Smooth muscle cell of the brain vasculature (primary cell): ENCODE measurements at regions not wholly inside any gene's neighbourhood (a gene's known extent, or its start where the extent isn't known, plus 50 kb on each side); places are given as distances from the start of the nearest gene placed in this dataset.

ENCODE experiments used
- DNase-seq: peaks from one replicate; pipeline ENCODE4 v3.0.0-alpha.2; 2012; ENCODE audit warnings: low read depth, low spot score

GRCh38 chr7:84549409-84549808 lies 354.8 kb upstream of the SEMA3A start:
- no peak for DNase-seq

GRCh38 chr7:84548366-84549365 lies 354.1 kb upstream of the SEMA3A start:
- no peak for DNase-seq

DNA sequence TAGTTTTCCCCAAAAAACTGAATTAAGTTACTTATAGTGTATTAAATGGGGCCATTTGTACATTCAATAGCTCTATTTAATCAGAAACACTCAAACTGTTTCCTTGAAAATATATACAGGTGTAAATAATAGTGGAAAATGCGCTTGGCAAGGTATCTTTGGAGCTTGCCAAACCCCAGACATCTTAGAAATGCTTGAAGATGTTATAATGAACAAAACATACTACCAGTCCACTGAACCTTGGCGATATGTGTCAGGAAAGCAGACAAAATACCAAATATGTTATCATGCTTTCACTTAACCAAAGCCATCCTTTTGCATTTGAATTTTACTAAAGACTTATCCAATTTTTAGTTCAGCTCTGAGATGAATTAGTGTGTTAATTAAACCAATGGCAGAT lies 352.7 kb upstream of the SEMA3A start:
- no peak for DNase-seq

- no peak for DNase-seq
Measured at GRCh38 chr7:84546403-84546802, 351.8 kb upstream of the SEMA3A start.

- DNase-seq, result no peak
Measured at GRCh38 chr7:84538268-84538667, 343.7 kb upstream of the SEMA3A start.

DNA sequence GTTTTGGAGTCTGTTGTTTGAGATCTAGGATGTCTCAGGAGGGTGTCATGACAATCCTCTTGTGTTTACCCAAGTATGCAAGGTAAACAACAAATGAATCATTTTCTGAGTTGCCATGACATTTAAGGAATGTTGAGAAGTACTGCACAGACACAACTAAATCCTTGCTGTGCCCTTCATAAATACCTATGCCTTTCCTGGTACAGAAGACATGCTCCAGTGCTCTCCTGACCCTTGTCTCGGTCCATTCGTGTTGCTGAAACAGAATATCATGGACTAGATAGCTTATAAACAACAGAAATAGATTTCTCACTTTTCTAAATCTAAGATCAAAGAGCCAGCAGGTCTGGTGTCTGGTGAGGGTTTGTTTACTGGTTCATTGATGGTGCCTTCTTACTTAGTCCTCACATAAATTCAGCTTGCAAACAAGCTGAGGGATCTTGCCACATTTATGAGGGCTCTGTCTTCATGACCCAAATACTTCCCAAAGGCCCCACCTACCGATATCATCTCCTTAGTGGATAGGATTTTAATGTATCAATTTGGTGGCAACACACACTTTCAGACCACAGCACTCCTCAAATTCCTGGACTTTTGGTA lies 341.8 kb upstream of the SEMA3A start:
- no peak for DNase-seq

GRCh38 chr7:84535580-84536270 lies 341.1 kb upstream of the SEMA3A start:
- no peak for DNase-seq

DNA sequence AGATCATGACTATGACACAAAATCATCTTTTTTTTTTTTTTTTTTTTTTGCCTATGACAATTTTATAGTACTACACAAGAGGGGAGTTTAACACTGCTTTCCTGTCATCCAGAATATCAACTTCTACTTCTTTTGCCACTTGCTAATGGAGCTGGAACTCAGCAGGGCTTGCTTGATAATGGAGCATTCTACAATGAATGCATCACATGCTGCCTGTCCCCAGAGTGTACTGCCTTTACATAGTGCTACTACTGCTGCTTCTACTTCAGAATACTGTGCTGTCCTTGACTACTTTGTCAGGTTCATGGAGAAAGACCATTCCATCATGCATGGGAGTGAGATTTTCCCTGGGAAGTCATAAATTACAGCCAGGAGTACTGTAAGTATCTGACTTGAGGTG lies 338.6 kb upstream of the SEMA3A start:
- DNase-seq, result no peak

DNA sequence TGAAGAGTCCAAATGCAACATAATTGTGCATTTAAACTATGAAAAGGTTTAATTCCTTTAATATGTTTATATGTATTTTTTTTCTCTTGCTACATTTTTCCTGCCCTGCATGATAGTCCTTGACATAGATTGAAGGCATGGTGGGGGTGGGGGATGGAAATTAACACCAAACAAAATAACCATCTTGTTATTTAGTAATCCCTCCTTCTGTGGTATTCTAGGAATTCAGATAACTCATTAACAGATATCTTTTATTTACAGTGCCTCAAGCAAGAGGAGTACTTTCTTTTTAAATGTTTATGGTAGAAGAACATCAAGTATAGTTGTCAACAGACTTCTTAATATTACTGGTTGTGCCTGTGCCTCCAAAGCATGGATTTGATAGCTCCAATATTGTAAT lies 337.6 kb upstream of the SEMA3A start:
- DNase-seq, result no peak

GRCh38 chr7:84529480-84530205 lies 335.1 kb upstream of the SEMA3A start:
- no peak for DNase-seq

DNA sequence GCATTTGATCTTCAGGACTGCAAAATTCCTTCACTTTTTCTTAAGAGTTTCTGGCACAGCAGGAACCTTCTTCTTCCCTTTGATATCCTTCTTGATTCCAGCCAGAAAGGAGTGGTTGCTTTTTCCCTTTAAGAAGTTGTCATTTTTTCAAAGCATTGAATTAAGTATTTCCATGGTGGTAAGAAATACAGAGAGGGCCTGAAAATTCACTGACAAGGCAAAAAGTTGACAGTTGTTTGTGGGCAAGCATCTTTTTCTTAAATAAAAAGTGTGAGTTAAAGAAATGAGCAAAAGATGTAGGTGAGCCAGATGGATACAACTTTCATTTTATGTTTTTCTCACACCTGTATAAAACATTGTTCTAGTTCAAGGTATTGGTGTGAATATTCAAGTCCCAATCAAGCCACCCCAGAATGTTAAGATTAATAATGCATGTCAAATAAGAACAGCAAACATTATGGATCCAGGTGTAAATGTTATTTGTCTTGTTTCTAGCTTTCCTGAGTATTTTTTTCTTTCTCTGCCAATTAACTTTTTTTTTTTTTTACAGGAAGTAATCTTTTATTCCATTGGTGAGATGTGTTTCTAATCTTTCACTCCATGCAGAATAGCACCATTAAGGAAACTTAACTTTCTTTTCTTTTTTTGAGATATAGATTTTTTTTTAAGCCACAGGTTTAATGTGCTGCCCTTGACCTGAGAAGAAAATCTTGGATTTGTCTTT lies 334.3 kb upstream of the SEMA3A start:
- no peak for DNase-seq

DNA sequence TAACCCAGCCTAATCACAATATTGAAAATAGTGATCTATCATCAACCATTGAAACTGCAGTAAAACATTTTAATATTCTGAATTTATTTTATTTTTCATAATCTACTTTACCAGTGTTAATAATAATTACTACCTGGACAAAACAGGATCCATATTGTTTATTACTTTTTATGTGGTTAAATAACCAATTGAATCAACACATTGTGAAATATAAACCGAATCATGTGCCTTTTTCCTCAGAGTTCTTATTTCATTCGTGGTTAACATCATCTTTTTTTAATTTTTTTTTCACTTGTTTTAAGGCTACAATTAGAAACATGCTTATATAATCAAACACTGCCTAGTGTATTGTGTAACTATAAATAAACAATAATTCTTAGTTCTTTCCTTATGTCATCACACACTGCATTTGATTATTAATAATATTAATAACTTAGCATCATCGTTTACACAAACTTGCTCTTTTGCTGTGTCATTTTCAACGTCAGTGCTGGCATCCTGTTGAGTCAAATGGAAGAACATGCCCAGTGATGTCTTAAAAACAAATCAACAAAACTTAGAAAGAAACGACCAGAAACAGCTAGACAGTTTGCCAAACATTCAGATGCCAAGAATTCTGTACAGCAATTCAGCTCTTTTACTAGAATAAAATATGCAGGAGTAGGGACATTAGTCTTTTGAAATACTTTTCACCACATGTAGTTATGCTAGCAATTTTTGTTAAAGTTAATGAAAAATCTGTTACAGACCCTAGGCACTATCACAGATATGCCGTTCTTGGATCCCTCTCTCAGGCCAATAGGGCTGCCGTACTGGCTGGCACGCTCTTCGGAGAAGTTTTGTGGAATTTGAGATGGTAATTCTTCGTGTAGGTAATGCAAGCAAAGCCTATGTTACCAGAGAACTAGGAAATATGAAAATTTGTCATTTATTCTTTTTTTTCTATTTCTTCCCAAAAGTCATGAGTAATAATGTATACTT lies 330.4 kb upstream of the SEMA3A start:
- DNase-seq, result no peak

- DNase-seq, result no peak
Measured at GRCh38 chr7:84513061-84513460, 318.5 kb upstream of the SEMA3A start.

DNA sequence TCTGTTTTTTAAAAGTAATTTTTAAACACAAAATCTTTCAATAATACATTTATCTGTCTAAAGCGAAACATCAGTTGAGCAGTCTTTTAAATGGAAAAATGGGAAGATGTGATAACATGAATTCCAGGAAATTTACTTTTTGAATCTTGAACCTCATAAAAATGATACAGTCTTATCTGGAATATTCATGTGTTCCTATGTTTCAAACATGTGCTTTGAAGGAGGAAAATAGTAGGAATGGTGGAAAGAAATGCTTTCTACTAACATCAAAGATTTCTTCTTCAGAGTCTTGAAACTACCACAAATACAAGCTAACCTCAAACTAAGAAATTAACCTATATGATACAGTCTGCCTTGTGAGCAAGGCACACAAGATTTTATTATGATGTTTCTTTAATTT lies 317.5 kb upstream of the SEMA3A start:
- no peak for DNase-seq

GRCh38 chr7:84510505-84510904 lies 315.9 kb upstream of the SEMA3A start:
- no peak for DNase-seq

- no peak for DNase-seq
Measured at GRCh38 chr7:84509522-84509921, 314.9 kb upstream of the SEMA3A start.

GRCh38 chr7:84508606-84509005 lies 314.0 kb upstream of the SEMA3A start:
- DNase-seq, result no peak

DNA sequence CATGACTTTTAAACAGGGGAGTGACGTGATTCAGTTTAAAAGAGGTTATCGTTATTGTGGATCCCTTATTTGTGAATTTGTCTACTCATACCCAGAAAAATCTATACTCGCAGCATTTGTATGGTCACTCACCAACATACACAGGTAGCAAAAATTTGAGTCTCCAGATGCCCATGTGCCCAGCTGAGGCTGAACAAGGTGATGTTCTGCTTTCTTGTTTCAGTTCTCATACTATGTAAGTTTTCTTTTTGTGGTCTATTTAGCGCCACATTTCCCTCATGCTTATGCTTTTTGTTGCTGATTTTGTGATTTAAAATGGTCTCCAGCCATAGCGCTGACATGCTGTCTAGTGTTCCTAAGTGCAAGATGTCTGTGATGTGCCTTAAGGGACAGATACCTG lies 312.9 kb upstream of the SEMA3A start:
- DNase-seq, result no peak

DNA sequence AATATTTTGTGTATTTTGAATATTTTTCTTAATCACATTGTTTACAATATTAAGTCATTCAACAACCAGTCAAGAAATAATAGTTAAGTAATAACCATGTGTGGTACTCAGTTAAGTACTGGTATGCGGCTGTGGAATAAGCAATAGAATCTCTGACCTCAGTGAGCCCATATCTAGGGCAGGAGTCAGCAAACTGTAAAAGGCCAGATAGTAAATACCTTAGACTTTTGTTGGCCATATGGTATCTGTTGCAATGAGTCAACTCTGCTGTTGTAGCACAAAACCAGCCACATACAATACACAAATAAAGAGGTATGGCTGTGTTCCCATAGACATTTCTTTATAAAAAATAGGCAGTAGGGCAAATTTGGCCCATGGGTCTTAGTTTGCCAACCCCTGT lies 311.6 kb upstream of the SEMA3A start:
- no peak for DNase-seq

- no peak for DNase-seq
Measured at GRCh38 chr7:84502239-84502638, 307.6 kb upstream of the SEMA3A start.
